Mucosa of descending colon (tissue), 3 donors: ENCODE measurements at regions not wholly inside any gene's neighbourhood (a gene's known extent, or its start where the extent isn't known, plus 50 kb on each side); places are given as distances from the start of the nearest gene placed in this dataset.
A peak's percentile ranks its signal among the peaks of the same experiment; 100 is the strongest.

Experiments used
- ATAC-seq: fragments of 200-7000 bp; cut with Tn5 transposase; one replicate; pipeline ENCODE4 v1.9.1; 2020; ENCODE audit warnings: mild to moderate bottlenecking, moderate library complexity
- DNase-seq, 3 donors: peaks; one replicate each; pipeline ENCODE4 v3.0.0-alpha.2; 2020
- H3K36me3 ChIP-seq: fragments of 200-600 bp; one replicate; pipeline ENCODE4 v1.8.0; 2021; ENCODE audit warnings: low read depth, mild to moderate bottlenecking
- H3K4me1 ChIP-seq: fragments of 200-600 bp; one replicate; pipeline ENCODE4 v1.8.0; 2021; ENCODE audit warnings: low read depth, mild to moderate bottlenecking
- H3K4me3 ChIP-seq: fragments of 200-600 bp; one replicate; pipeline ENCODE4 v1.8.0; 2021; ENCODE audit warnings: mild to moderate bottlenecking
- H3K9me3 ChIP-seq: fragments of 200-600 bp; one replicate; pipeline ENCODE4 v1.8.0; 2021; ENCODE audit warnings: mild to moderate bottlenecking
- intact Hi-C, 2 donors: fragments of 100-400 bp; cut with DNase I in 1 of 2; cut with micrococcal nuclease in 1 of 2; formaldehyde crosslinking; loops; one replicate each; pipeline versions ENCODE4 v1.11.0 to v1.11.1; 2022; cut with DNase I, micrococcal nuclease
- TF ChIP-seq, protein P1 (sequence below): fragments of 200-600 bp; IDR thresholded peaks from one replicate; pipeline ENCODE4 v1.8.0; 2022; ENCODE audit warnings: antibody characterized with exemption, mild to moderate bottlenecking
- donor health status: DM: no; HTN: no; CAD: no; lungs with moderate emphysema.
- donor health status: DM: no; HTN: no; CAD: no.
- donor health status: DM: no; HTN: yes; CAD: no.

- Histone ChIP-seq H3K4me3 (no peak overlapping the region), H3K36me3 (no peaks in the 10 kb centered on the region), H3K4me1 (no peaks in the 10 kb centered on the region), H3K9me3 (no peaks in the 10 kb centered on the region)
- DNase-seq (no peak), ATAC-seq (no peak)
- TF ChIP-seq, protein P1, sequence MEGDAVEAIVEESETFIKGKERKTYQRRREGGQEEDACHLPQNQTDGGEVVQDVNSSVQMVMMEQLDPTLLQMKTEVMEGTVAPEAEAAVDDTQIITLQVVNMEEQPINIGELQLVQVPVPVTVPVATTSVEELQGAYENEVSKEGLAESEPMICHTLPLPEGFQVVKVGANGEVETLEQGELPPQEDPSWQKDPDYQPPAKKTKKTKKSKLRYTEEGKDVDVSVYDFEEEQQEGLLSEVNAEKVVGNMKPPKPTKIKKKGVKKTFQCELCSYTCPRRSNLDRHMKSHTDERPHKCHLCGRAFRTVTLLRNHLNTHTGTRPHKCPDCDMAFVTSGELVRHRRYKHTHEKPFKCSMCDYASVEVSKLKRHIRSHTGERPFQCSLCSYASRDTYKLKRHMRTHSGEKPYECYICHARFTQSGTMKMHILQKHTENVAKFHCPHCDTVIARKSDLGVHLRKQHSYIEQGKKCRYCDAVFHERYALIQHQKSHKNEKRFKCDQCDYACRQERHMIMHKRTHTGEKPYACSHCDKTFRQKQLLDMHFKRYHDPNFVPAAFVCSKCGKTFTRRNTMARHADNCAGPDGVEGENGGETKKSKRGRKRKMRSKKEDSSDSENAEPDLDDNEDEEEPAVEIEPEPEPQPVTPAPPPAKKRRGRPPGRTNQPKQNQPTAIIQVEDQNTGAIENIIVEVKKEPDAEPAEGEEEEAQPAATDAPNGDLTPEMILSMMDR, result no peak
- intact Hi-C loops, result no loop called here
Measured at GRCh38 chr2:150099805-150100204, 387.7 kb downstream of the RND3 start.

- intact Hi-C loops, result no loop called here
- H3K36me3 ChIP-seq, result no peaks in the 10 kb centered on the region
- TF ChIP-seq, protein P1, result no peak
- no peak overlapping the region for H3K4me3 ChIP-seq
- ATAC-seq (peak; percentile 63), DNase-seq (no peak)
- no peaks in the 10 kb centered on the region for H3K9me3 ChIP-seq
- no peaks in the 10 kb centered on the region for H3K4me1 ChIP-seq
Measured at GRCh38 chr2:150097901-150098531, 389.5 kb downstream of the RND3 start.

DNA sequence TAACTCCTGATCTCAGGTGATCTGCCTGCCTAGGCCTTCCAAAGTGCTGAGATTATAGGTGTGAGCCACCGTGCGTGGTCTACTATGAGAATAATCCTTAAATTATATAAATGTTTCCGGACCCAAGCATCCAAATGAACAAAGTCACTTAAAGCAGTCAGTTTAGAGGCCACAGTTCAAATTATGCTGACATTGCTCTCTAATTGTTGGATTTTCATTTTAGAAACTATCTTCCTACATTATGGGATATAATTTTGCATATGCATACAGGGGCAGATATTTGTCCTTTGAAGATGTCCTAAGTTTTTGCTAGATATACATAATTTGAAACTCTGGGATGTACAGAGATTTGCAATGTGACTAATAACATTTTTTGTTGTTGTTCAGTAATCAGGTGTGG lies 390.1 kb downstream of the RND3 start:
- TF ChIP-seq, protein P1, result no peak
- Histone ChIP-seq H3K9me3 (no peaks in the 10 kb centered on the region), H3K36me3 (no peaks in the 10 kb centered on the region), H3K4me1 (no peaks in the 10 kb centered on the region), H3K4me3 (no peak overlapping the region)
- intact Hi-C loops, result no loop called here
- DNase-seq (no peak), ATAC-seq (no peak)

DNA sequence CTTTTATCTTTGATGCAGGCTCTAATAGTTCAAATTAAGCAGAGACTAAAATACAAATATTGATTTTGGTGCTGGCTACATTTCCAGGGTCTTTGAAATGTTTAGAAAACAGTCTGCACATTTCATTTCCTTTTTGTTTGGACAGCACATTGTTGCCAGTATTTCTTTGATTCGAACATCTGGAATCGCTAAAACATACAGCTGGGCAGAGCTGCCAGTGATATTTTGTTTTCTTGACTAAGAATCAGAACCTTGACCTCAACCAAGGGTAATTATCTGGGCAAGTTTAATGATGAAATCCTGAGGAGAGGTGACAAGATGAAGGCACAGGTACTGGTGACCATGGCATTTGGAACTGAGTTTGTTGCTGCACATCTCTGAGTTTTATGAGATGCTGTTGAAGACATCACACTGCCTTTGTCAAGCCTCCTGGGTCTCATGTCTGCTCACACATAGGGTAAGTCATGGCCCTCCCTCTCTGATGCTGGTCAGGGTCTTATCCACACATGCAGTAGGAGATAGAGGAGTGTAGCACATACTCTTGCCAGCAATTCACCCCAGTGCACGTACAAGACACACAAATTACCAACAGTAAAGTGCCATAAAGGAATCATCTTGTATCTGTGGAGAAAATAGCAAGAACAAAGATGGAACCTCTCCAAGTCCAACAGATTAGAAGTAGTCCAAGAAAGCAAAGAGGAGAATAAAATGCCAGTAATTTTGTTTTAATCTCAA lies 391.9 kb downstream of the RND3 start:
- no peaks in the 10 kb centered on the region for H3K9me3 ChIP-seq

DNA sequence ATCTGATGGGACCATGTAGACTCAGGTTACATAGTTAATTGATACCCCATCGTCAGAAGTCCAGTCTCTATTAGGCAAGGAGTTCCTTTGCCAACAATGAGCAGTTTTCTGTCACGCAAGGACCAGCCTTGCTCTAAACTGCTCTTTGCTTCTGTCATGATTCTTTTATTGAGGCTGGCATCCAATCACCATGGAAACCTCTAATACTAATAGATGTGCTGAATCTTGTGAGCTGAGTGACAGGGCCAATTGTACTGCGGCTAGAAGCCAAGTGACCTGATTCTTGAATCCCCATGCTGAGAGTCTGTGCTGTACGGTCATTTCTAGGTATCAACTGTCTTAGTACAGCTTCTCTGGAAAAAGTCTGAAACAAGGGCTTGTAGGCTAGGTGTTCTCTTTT lies 395.6 kb downstream of the RND3 start:
- Histone ChIP-seq H3K36me3 (no peaks in the 10 kb centered on the region), H3K4me3 (no peak overlapping the region), H3K4me1 (no peaks in the 10 kb centered on the region), H3K9me3 (no peaks in the 10 kb centered on the region)
- ATAC-seq (no peak), DNase-seq (no peak)
- TF ChIP-seq, protein P1, result no peak
- intact Hi-C loops, result no loop called here

More for the DNA sequence above, 391.9 kb downstream of the RND3 start:
- H3K36me3 ChIP-seq, result no peaks in the 10 kb centered on the region
- intact Hi-C loops, result no loop called here
- no peaks in the 10 kb centered on the region for H3K4me1 ChIP-seq
- DNase-seq (no peak), ATAC-seq (no peak)
- no peak overlapping the region for H3K4me3 ChIP-seq
- TF ChIP-seq, protein P1, result no peak
